GM18507 (cell line): ENCODE measurements at regions not wholly inside any gene's neighbourhood (a gene's known extent, or its start where the extent isn't known, plus 50 kb on each side); places are given as distances from the start of the nearest gene placed in this dataset.
"Not testable (repeated sequence)": the region's sequence is repeated elsewhere in the genome, so short reads cannot be mapped to it uniquely, and the experiment has no call there.

Experiments
- DNase-seq: peaks from one replicate; pipeline ENCODE4 v3.0.0; 2011; ENCODE audit warnings: low read depth; ENCODE audit not compliant: insufficient read length; ENCODE audit errors: extremely low spot score
- FAIRE-seq: peaks from 2 replicates; lab custom pipeline; 2011; peaks lifted over from hg19 to GRCh38; lab: Jason Lieb, UNC

DNA sequence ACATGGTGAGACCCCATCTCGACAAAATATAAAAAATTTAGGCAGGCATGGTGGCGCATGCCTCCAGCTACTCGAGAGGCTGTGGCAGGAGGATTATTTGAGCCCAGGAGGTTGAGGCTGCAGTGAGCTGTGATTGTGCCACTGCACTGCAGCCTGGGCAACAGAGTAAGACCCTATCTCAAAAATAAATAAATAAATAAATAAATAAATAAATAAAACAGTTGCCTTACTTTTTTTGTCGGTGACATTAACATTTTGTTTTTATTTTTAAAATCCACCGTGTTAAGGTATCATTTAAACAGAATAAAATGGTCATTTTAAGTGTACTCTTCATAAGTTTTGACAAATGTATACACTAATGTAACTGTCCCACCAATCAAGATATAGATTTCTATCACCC is 57.0 kb downstream of the RASL11A start:
- DNase-seq (no peak), FAIRE-seq (no peak)

DNA sequence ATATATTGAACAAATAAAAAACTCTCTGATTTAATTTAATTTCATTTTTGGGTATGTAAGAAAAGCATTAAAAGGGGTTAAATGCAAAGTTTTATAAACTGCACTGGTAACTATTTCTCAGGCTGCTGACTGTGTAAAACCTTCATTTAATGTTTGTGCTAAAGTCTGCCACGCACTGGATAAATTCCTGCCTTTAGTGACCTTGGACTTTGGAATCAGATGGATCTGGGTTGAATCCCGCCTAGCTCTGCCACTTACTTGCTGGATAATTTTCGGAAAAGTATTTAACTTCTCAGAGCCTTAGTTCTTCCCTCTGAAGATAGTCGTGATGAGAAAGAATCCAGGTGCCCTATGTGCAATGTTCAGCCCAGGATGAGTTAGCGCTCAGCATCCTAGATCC is 58.6 kb downstream of the RASL11A start:
- FAIRE-seq (no peak), DNase-seq (no peak)

DNA sequence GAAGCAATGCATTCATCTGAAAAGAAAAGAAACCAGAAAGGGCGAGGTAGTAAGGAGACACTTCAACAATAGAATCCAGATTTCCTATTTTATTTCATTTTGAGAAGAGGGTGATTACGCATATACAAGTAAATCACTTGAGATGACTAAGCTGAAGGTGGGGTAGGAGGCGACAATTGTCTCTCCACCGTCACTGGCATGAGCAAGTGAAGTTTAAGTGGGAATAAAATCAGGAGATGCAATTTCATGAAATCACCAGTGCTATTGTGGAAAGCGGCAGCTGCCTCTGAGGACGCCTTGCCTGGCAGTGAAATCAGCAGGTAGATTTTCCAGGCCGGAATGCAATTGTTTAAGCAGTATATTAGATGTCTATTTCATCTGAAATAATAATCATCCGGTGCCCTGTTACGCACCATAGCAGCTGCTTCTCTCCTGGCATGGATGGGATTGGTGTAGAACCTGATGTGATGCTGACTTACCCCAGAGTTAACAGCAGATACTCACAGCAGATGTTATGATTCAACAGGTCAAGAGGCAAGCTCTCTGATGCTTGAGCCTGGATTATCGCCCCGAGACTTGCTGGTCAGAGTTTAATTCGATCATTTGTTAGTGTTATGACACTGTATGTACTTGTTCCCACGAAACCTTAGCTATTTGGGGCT is 64.3 kb downstream of the RASL11A start:
- DNase-seq (no peak), FAIRE-seq (no peak)

DNA sequence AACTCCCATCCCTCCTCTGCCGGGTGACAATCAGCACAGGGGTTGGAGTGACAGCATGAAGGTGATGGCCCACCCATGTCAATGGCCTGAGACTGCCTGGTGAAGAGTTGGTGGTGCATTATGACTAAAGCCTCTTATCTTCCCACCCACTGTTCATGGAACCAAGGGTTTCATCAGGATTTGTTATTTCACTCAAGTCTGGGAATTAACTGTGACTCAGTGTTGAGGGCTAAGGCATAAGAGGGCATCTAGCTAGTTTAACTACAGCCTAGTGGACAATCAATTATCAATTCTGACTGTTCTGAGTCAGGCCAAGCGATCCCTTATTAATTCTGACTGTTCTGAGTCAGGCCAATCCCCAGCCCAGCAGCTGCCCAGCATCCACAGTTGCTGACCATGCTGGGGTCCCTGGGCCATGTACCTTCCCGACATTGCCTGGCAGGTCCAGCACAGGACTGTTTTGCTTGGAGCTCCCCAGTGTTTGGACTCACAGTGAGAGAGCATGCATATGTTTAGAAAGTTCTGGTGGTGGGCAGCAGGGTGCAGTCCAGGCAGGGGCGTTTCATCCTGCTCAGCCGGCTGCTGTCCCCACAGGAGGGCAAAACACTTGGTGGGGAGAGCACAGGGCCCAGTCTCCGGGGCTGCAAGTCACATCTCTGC is 65.5 kb downstream of the RASL11A start:
- FAIRE-seq (no peak), DNase-seq (no peak)

DNA sequence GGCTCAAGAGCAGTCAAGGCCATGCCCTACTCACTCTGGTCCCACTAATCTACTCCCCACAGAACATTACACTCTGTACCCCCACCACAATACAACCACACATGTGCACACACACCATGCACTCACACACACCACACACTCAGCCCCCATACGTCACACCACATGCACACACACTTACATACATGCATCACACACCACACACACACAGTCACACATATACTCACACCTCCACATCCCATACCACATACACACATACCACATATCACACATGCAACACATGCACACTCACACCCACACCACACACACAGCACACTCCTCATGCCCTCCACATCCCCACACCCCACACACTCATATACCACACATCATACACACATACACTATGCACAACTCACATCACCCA is 67.6 kb downstream of the RASL11A start:
- no peak for DNase-seq
- peak; percentile 53 for FAIRE-seq

DNA sequence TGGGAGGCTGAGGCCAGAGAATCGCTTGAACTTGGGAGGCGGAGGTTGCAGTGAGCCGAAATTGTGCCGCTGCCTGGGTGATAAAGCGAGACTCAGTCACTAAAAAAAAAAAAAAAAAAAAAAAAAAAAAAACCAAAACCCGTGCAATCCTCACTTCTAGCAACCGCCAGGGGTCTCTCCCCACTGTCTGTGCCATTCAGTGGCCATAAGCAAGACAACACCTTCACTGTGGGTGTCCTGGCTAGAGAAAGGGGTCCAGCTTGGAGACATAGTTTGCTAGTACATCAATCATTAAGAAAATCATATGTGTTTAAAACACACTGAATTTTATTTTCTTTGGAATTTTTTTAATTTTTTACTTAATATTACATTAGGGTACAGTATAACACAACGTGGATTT is 68.2 kb downstream of the RASL11A start:
- FAIRE-seq, result no peak
- DNase-seq, result no peak

DNA sequence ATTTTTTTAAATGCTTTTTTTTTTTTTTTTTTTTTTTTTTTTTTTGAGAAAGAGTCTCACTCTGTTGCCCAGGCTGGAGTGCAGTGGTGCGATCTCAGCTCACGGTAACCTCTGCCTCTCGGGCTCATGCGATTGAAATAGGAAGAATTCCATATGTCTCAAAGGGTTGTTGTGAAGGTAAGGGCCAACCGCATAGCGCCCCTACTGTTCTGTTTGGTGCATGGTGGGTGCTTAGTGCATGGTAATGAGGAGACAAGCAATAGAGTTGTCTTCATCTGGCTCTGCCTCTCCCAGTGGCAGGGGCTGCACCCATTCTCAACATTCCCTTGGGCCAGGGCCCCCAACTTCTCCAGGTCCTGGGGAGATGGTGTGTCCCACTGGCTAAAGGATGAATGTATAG is 68.7 kb downstream of the RASL11A start:
- FAIRE-seq, result peak; percentile 60
- no peak for DNase-seq

DNA sequence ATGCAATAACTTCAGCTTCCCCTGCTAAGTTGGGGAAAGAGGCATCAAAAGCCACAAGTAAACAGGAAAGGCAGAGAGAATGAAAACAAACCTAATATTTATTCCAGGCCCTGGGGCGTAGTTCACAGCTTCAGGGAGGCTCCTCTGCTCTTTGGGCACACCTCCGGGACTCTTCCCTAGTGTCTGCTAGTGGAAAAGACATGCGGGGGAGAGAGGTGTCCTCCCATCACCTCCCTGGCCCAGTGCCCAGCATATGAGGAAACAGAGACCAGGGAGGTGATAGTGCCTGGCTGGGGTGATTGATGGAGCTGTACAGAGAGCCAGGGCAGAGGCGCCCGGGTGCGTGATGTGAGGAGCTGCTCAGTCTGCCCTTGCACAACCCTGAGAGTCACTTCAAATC is 71.0 kb downstream of the RASL11A start:
- DNase-seq (no peak), FAIRE-seq (no peak)

DNA sequence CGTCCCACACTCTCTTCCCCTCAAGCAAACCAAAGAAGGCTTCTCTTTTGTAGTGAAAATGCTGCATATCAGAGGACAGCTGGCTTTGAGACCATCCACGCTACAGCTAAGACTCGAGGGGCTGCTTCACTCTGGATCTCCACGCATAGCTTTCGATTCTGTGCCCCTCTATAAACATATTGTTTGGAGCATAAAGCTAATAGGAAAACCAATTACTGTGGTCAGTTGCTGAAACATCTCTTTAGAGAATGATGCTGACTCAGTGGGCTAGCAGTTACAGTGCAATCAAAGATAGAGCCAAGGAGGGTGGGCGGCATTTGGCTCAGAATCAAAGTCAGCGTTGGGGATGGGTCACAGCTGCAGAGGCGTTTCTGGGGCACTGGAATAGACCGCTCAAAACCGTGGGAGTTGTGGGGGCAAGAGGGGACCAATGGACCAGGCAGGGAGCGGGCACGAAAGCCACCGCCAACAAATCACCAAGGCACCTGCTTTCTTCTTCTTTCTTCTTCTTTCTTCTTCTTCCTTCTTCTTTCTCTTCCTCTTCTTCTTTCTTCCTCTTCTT is 76.7 kb downstream of the RASL11A start:
- DNase-seq (no peak), FAIRE-seq (no peak)

DNA sequence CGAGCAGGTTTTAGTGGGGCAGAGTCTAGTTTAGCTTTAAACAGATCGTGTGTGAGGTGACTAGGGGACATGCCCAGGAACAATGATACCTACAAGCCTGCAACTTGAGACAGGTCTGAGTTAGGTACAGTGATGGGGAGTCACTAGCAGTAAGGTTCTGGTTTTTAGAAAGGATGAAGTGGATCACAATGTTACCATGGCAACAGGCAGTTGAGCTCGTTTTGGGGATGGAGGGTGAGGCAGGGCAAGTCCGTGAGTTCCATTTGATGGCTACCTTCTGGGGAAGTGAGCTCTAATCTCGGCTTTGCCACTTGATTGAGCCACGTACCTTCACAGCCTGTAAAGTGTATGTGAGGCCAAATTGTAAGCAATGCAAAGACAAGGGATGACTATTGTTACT is 76.0 kb upstream of the GTF3A start:
- no peak for DNase-seq
- no peak for FAIRE-seq

DNA sequence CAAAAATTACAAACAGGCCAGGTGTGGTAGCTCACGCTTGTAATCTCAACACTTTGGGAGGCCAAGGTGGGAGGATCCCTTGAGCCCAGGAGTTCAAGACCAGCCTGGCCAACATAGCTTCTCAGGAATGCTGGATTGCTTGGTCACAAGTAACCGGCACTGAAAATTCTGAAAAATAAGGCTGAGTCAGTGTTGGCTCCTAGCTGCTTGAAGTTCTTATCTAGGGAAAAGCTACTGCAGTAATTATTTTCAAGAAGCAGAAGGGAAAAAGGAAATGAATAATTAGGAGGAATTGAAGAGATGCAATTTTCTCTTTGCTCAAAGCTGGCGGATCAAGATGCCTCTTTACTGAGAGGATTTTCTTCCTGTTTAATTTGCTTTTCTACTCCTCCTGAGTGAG is 75.0 kb upstream of the GTF3A start:
- FAIRE-seq, result no peak
- DNase-seq, result no peak

DNA sequence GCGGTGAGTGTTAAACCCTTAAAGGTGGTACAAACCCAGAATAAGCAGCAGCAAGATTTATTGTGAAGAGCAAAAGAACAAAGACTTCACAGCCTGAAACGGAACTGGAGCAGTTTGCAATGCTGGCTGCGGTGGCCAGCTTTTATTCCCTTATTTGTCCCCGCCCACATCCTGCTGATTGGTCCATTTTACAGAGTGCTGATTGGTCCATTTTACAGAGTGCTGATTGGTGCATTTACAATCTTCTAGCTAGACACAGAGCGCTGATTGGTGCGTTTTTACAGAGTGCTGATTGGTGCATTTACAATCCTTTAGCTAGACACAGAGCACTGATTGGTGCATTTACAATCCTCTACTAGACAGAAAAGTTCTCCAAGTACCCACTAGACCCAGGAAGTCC is 73.6 kb upstream of the GTF3A start:
- DNase-seq, FAIRE-seq: not testable (repeated sequence)

DNA sequence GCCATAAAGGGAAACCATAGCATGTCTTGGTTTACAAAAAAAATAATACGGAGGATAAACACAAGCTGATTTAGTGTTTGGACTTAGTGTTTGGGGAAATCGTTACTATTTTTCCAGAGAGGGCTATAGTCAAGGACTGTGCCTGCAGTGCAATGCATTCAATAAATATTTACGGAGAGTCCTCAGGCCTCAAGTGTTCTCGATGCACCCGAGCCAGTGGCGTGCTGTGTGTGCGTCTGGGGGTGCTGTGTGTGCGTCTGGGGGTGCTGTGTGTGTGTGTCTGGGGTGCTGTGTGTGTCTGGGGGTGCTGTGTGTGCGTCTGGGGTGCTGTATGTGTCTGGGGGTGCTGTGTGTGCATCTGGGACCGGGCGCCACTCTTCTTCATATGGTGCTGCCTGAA is 71.7 kb upstream of the GTF3A start:
- no peak for FAIRE-seq

DNA sequence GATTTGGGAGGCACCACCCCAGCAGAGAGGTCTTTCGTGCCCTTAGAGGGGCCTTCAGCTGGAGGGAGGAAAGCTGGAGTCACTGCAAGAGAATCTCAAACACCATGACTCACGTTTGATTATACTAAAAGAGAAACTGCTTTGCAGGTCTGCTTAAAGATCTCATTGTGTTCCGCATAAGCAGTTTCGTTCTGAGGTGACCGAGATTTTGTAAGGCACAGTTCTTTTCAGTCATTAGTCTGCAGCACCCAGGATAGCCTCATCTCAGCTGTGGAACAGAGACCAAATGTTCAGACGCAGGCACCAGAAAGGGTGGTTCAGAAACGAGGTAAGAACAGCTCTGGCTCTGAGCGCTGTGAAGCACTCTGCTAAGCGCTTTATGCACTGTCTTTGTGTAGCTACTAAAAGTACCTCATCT is 71.2 kb upstream of the GTF3A start:
- DNase-seq, result peak; percentile 75
- FAIRE-seq, result peak; percentile 97

More for the DNA sequence above, 71.7 kb upstream of the GTF3A start:
- DNase-seq, result no peak

DNA sequence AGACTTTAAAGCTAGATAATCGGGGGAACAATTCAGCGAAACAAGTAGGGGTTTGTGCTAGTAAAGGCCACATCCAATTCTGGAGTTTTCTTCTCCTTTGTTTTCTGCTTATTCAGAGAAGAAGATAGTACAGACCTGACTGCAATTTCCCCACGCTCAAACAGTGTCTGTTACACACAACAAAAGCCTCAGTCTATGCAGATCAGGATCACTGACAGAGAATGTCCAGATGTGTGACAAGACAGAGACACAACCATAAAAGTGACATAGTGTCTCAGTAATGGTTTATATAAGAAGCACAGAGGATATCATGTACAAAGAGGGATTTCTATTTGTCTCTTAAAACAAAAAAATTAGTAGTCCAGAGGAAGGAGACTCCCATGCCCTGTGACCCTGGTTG is 70.7 kb upstream of the GTF3A start:
- DNase-seq, result no peak
- FAIRE-seq, result no peak

DNA sequence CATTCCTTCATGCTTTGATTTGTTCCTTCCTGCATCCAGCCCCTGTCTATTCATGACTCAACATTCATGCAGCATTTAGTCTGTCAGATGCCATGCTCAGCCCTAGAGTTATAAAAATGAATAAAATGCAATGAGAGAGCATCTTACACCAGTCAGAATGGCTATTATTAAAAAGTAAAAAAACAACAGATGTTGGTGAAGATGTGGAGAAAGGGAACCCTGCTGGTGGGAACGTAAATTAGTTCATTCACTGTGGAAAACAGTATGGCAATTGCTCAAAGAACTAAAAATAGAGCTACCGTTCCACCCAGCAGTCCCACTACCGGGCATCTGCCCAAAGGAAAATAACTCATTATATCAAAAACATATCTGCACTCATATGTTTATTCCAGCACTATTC is 70.0 kb upstream of the GTF3A start:
- no peak for DNase-seq

DNA sequence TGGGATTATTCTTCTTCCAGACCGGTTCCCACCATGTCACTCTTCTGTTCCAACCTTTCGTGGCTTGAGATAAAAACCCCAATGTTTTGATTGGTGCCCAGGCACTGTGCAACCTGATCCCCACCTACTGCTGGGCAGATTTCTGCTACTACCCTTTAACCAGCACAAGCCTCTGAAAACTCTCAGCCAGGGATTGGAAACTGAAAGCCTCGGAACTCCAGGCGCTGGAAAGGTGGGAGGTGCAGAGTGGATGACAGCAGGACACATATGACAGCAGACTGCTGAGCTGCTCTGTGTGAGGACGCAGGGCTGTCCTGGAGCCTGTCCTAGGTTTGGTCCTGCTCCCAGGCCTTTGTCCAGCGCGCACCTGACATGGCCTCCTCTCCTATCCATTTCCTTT is 68.5 kb upstream of the GTF3A start:
- DNase-seq, result no peak
- FAIRE-seq, result no peak

More for the DNA sequence above, 70.0 kb upstream of the GTF3A start:
- FAIRE-seq, result no peak

DNA sequence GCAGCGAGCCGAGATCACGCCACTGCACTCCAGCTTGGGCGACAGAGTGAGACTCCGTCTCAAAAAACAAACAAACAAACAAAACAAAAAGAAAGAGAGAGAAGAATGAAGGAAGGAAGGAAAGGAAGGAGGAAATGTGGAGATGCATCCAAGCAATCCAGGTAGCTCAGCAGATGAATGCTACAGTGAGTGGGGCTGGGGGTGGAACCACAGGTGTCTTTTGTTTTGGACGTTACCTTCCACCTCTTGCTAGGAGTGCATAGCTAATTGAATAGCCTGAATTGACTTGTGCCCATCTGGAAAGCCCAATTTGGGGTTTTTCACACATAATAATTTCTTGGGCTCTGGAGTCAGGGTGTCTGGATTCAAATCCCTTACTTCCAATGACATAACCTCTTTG is 66.0 kb upstream of the GTF3A start:
- no peak for DNase-seq

DNA sequence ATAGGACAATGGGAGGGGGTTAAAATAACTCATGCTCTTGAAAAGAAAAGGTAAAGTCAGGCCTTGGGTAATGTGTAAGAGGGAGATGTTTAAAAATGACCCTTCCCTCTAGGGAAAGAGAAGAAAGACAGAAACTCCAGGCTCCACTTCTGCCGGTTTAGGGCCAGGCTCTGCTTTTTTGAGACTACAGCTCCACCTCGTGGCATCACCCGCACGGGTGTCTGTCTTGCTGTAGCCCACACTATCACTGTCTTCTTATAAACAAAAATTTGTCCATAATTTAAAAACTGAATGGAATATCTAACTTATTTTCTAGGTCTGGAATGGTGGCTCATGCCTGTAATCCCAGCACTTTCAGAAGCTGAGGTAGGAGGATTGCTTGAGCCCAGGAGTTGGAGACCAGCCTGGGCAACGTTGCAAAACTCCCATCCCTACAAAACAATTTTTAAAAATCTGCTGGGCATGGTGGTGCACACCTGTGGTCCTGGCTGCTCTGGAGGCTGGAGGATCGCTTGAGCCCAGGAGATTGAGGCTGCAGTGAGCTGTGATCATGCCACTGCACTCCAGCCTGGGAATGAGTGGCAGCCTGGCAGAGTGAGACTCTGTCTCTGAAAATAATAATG is 65.1 kb upstream of the GTF3A start:
- FAIRE-seq, result peak; percentile 90
- DNase-seq, result no peak

More for the DNA sequence above, 66.0 kb upstream of the GTF3A start:
- FAIRE-seq, result no peak

DNA sequence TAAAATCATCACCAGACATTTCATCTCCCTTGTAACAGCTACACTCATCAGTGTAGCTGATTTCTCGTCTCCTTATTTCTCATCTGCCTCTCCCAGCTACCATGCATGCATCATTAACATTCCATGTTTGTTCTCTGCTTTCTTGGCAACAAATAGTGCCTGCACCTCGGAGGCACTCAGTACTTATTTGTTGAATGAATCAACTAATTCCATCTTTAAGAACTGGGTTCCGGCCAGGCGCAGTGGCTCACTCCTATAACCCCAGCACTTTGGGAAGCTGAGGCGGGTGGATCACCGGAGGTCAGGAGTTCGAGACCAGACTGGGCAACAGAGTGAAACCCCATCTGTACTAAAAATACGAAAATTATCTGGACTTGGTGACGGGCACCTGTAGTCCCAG is 63.9 kb upstream of the GTF3A start:
- DNase-seq (no peak), FAIRE-seq (no peak)
